Neural progenitor cell (in vitro differentiated cells): ENCODE measurements at regions not wholly inside any gene's neighbourhood (a gene's known extent, or its start where the extent isn't known, plus 50 kb on each side); places are given as distances from the start of the nearest gene placed in this dataset.

Experiments used
- CTCF ChIP-seq: fragments of 200-600 bp; sonication (generic); IDR thresholded peaks from 2 replicates; pipeline ENCODE4 v1.5.1; 2017; ENCODE audit warnings: antibody characterized with exemption, mild to moderate bottlenecking
- EZH2 ChIP-seq: fragments of 200-600 bp; sonication (generic); IDR thresholded peaks from 2 replicates; pipeline ENCODE4 v1.6.1; 2017; ENCODE audit warnings: antibody characterized with exemption, mild to moderate bottlenecking, moderate library complexity
- EZH2phosphoT487 ChIP-seq: fragments of 200-600 bp; sonication (generic); IDR thresholded peaks from 2 replicates; pipeline ENCODE4 v1.6.1; 2017; ENCODE audit warnings: antibody characterized with exemption

GRCh38 chr1:60865166-60865565, 217.2 kb upstream of the NFIA start:
- TF ChIP-seq CTCF (no peak), EZH2 (no peak), EZH2phosphoT487 (no peak)
